Right renal cortex interstitium (tissue), 3 donors: ENCODE measurements at regions not wholly inside any gene's neighbourhood (a gene's known extent, or its start where the extent isn't known, plus 50 kb on each side); places are given as distances from the start of the nearest gene placed in this dataset.

Experiments
- DNase-seq, 3 donors: peaks; one replicate each; pipeline ENCODE4 v3.0.0-alpha.2; 2013; ENCODE audit warnings: low read depth in 3 of 3, low spot score in 2 of 3

- no peak for DNase-seq
Measured at GRCh38 chr21:26784974-26785373, 60.2 kb downstream of the ADAMTS1 start.

DNA sequence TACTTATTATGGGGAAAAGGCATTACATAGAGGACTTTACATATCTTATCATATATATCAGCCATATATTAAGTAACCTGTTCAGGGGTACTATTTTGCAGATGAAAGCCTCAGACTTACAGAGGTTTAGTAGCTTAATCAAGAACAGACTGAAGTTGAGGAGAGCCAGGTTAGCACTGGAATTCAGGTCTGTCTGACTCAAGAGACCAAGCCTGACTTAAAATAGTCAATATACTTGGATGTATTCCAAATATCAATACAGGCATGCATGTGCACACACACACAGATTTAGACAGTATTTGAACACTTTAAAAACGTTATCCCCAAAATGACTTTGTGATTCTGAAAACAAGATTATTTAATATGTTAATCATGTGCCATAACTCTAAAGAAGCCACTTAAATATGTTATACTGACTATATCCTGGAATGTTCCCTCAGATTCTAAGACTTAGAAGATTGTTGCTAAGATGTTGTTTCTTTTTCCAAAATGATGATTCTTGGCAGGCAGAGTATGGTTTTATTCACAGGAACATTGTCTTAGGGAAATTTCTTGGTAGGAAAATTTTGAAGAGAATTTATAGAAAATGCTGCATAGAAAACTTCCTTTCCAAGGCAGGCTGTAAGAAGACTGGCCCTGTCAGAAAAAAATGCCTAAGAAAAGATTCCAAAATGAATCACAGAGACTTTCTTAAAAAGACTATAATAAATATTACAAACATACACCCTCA, 61.6 kb downstream of the ADAMTS1 start:
- no peak for DNase-seq

DNA sequence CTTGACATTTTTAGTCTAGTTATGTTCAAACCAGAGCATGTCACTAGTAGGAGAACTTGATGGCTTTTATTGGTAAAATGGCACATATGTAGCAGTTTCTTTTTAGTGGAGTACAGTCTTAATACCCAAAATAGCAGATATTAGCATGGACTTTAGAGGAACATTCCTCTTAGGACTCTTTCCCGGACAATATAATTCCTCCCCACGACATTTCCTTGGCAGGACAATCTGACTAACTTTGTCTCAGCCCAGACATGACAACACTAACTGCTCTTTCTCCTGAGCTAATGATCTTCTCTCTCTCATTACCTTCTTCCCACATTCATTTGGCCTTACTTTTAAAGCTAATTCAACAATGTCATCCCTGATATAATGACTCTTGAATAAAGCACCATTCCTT, 62.5 kb downstream of the ADAMTS1 start:
- no peak for DNase-seq

- no peak for DNase-seq
Measured at GRCh38 chr21:26782331-26782730, 62.9 kb downstream of the ADAMTS1 start.

DNA sequence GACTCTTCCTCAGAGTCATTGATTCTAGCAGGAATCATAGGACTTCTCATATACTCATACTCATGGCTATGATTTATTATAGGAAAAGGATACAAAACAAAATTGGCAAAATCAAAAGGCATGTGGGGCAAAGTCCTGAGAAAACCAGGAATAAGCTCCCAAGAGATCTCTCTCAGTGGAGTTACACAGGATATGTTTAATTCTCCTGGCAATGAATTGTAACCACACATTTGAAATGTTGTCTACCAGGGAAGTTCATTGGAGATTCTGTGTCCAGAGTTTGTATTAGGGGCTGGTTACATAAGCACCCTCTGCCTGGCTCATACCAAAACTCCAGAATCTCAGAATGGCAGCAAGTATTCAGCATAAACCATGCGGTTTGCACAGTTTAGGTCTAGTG, 63.9 kb downstream of the ADAMTS1 start:
- no peak for DNase-seq

GRCh38 chr21:26777166-26777565, 68.0 kb downstream of the ADAMTS1 start:
- DNase-seq, result no peak

DNA sequence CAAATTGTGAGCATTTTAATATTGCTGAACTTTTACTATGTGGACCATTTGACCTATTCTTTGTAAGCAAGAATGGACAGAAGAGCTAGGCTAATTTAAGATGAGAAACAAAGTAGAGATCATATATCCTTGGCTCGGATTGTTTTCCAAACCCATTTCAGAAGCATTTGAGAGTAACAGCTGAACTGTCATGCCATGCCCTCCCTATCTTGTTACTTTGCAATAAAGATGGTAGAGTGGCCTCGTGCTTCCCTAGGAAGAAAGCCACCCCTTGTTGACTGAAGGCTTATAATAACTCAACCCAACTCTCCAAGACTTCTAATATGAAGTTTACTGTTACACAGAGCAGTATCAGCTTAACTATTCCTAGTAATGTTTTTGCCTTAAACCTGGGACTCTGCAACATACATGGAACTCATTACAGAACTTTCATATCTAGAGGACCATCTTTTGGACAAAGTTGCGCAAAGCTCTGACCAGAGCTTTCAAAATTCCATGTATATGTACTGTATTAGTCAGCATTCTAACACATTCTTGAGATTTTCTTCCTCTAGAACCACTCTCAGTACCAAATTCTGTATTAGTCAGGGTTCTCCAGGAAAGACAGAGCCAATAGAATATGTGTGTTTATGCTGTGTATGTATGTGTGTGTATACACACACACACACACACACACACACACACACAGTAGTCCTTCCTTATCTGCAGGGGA, 68.7 kb downstream of the ADAMTS1 start:
- DNase-seq, result no peak

- no peak for DNase-seq
Measured at GRCh38 chr21:26773058-26773457, 72.2 kb downstream of the ADAMTS1 start.

DNA sequence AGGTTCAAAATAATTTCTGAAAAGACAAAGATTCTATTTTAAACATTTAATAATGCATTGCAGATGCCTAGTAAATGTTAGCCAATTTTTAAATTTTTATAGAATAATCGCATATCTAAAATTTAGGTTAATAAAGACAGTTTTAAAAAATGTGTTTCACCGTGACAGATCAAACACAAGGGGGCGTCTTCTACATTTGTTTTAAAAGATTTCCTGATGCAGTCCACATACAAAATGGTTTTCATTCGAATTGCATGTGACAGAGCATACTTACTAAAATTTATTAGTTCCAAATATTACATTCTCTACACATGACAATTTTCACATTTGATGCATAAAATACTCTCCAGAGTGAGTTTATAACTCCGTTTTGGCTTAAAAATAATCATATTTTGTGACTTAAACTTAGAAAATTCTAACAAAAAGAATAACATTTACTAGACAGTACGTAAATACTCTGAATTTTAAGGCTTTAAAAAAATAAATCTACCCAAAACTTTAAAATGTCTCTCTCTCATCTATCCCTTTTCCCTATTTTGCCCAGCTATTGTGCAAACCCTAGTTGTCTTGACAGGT, 75.5 kb downstream of the ADAMTS1 start:
- DNase-seq, result peak; percentile 12 to 23 (median 23)

GRCh38 chr21:26766826-26767325, 78.3 kb downstream of the ADAMTS1 start:
- DNase-seq, result no peak

DNA sequence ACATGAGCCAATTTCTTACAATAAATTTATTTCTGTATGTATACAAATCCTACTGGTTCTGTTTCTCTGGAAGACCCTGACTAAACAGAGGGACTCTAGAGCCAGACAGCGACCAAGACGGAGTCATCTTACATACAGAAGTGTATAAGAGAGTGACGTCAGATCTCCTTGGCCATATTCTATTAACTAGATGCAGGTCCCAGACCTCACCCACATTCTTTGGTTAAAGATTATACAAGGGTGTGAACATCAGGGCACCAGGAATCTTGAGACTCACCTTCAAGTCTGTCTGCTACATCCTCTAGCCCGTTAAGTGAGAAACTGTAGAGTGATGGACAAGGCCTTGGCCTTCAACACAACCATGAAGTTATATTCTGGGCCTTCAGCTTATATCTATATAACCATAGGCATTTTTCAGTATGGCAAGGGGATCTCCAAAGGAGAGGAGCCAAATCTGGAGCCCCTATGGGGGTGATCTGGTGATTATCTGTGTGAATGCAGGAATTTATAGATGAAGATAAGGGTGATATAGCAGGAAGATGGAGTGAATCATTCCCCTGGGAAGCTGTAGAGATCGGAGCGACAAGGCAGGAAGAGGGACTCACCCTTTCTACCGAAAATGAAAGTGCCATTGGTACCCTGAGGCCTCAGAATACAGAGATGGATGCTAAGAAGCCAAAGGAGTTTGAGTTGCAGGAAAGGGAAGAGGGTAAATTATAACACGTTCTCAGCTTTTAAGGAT, 83.9 kb downstream of the ADAMTS1 start:
- no peak for DNase-seq

DNA sequence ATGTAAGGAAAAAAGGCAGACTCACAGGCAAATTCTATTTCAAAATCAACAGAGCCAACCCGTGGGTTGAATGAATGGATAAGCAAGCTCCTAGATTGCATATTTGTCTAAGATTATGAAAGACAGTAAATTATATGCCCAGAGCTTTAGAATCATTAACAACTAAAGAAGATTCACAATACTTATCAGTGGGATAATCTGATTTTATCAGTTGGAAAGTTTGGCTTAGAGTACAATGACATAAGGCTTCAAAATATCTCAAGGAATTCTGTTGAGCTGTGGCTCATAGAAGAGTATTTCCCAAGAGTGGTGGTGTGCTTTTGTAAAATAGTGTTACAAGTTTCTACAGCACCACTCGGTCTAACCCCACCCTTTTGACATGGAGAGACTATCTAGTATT, 85.5 kb downstream of the ADAMTS1 start:
- DNase-seq, result no peak

- DNase-seq, result no peak
Measured at GRCh38 chr21:26758083-26758880, 86.9 kb downstream of the ADAMTS1 start.

DNA sequence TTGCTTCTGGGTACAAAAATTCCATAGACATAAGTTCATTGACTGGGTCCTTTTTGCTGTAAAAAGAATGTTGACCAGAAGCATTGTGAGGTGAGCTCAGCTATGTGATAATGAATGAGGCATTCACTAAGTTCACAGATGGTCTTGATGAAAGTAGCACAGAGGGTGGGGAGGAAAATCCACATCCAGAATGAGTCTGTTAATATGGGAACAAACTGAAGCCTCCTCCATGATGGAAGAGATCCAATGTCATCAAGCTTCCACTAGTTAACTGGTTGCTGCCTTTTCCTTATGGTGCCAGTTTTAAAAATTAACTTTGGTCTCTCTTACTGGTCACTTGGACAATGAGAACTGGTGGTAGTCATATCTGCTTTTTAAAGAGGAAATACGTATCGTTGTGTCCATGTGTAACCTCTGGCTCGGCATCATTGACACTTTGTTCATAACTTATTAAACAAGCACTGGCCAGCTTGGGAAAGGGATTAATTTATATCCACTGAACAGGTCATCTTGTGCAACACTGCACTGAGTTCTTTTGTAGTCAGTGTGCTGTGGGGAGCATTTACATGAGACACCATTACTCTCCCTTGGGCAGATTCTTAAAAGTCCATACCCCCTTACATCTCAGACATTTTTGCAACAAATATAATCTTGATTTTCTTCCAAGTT, 88.6 kb downstream of the ADAMTS1 start:
- no peak for DNase-seq

DNA sequence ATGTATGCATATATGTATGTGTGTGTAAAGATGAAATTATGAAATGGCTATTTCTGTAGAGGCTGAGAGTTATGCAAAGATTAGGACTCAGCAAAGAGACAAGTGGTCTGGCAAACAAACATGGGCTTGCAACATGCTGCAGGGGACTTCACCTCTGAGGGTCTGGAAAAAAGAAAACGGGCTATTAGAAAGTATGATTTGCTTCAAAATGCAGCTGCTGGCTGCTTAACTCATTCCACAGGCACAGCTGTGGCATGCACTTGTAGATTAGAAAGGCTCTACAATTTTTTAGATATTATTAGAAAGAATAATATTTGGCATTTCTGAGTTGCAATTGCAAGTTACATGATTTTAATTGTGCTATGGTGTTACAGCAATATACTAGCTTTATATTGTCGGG, 90.4 kb downstream of the ADAMTS1 start:
- no peak for DNase-seq

DNA sequence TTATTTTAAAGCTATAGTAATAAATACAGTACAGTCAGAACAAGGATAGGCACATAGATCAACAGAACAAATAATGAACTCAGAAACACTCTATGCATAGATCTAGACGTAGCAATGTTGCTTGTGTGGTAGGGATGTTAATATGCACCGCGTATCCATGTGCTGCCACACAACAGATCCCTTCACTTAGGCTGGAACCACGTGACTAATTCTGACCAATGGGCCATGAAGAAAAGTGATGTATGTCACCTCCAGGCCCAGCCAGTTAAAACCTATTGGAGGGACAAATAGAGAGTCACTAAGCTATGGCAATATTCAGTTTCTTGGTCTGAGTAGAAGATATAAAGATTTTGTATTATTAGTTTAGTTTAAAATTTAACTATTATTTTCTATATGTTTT, 91.4 kb downstream of the ADAMTS1 start:
- no peak for DNase-seq

DNA sequence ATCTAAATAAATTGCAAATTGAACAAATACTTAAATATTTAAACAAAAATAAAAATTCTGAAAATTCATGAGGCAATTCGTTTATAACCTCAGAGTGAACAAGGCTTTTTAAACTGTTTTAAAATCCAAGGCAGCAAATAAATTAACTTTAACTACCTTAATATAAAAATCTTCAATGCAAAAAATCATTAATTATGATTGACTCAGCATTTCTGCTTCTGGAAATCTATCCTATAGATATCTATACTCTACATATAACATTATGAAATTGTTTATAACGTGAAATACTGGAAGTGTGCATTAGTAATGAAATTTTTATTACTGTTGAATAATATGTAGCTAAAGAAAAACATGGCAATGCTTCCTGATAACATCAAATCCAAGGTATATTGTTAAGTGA, 92.4 kb downstream of the ADAMTS1 start:
- no peak for DNase-seq

DNA sequence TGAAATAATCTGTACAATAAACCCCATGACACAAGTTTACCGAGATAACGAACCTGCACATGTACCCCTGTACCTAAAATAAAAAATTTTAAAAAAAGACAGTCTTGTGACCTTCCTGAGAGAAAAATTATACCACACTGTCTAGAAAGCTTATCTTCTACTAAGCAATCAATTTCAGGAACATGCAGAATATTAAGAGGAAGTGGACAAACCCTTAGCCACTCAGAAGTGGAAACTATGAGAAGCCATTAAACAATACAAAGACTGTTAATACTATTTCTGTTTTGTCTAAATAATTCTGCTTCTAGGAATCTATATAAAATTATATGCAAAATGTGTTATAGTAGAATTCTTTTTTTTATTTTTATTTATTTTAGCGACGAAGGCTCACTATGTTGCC, 93.9 kb downstream of the ADAMTS1 start:
- DNase-seq, result no peak

- no peak for DNase-seq
Measured at GRCh38 chr21:26748066-26748465, 97.1 kb downstream of the ADAMTS1 start.

- DNase-seq, result no peak
Measured at GRCh38 chr21:26747216-26747615, 98.0 kb downstream of the ADAMTS1 start.
